Medulla oblongata (tissue), 1 donor: ENCODE measurements at regions not wholly inside any gene's neighbourhood (a gene's known extent, or its start where the extent isn't known, plus 50 kb on each side); places are given as distances from the start of the nearest gene placed in this dataset.

ENCODE experiments used
- DNase-seq: peaks from one replicate; pipeline ENCODE4 v3.0.0-alpha.2; 2015; ENCODE audit errors: extremely low spot score

DNA sequence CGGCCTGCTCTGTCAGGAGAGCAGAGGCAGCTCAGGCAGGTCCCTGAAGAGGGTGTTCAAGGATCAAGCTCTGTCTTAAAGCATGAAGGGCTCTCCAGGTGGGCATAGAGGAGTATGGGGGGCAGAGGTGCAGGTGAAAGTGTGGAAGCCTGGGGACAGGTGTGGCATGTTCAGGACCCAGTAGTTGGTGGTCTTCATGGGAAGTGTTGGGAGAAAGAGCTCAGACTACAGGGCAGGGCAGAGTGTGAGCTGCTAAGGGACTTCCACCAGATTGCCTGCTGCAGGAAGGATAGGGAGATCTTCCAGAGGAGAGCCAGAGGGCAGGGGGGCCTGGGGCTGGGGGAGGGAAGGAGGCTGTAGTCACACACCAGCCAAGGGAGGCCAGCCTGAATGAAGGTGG, 156.5 kb upstream of the GDF10 start:
- DNase-seq: no peak

DNA sequence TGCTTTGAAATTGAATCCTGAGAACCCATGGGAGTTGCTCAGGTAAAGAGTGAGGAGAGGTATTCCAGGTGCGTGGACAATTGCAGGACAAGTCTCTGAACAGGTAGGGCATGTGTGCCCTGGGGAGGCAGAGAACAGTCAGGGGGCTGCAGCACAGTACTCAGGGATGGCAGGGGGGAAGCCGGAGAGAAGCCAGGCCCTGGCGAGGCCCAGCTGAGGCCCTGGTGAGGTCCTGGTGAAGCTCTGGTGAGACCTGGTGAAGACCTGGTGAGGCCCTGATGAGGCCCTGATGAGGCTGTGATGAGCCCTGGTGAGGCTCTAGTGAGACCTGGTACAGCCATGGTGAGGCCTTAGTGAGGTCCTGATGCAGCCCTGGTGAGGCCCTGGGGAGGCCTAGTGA, 155.5 kb upstream of the GDF10 start:
- no peak for DNase-seq

DNA sequence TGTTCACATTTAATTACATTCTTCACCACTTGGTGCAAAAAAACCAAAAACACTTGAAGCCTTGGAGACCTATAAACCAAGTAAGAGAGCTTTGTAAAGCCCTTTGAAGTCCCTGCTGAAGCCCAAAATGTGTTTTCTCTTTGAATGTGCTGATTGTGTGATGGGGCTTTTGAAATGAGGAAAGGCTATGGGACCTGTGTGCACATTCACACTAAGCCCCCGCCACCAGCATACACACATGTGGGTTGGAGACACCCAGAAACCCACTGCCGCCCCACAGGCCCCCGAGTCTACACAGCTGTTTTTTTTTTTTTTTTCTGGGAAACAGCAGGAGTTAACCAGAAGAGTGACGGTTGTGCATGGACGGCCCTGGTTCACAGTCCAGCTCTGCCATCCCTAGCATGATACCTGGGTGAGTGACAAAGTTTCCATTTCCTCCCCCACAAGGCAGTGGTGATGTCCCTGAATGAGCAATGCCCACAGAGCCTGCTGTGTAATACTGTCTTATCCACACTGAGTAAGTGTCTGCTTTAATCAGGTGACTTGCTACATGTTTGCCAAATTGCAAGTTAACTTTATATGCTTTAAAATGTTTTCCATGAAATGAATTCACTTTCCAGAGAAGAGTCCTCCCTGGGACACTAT, 154.6 kb upstream of the GDF10 start:
- DNase-seq: no peak

DNA sequence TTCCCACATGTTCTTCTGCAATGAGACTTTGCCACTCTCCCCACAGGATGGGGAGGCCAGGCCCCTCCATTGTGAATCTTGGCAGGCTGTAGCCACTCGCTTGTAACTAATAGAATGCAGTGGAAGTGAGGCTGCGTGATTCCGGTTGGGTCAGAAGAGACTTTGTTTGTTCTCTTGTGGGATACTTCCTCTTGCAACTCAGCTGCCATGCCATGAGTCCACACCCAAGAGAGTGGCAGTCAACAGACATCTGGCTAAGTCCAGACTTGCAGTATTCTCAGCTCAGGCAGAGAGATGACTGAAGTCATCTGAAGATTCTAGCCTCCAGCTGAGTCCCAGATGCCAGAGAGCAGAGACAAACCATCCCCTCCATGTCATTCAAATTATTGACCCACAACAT, 153.4 kb upstream of the GDF10 start:
- no peak for DNase-seq

DNA sequence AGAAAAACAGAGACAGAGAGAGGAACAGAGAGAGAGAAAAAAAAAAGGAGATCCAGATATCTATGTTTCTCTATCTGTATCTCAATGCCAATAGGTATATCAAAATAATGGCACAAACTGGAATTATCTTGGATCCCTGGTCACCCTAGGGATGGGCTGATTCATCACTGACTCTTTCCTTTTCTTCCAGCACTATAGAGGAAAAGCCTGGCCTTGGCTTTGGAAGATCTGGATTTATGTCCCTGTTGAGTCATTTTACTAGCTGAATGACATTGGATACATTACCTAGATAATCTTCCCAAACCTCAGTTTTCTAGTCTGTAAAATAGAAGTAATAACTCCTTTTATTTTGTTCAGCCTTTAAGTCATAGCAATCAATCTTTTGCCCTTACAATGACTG, 152.8 kb upstream of the GDF10 start:
- DNase-seq: no peak

DNA sequence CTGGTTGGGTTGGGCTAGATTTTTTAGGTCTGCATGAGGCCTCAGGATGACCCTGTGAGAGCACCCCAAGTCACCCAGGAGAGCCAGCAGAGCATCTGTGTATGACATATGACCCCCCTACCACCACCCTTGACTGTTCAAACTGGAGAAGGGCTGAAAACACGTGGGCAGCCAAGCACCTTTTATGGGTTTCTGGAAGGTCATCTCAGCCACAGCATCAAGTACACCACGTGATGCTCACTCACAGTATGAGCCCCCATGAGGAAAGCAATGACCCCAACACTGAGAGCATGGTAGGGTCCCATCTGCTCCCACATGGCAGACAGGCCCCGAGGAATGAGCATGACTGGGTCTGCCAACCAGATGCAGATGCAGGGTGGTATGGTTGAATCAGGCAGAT, 149.4 kb upstream of the GDF10 start:
- DNase-seq: no peak

DNA sequence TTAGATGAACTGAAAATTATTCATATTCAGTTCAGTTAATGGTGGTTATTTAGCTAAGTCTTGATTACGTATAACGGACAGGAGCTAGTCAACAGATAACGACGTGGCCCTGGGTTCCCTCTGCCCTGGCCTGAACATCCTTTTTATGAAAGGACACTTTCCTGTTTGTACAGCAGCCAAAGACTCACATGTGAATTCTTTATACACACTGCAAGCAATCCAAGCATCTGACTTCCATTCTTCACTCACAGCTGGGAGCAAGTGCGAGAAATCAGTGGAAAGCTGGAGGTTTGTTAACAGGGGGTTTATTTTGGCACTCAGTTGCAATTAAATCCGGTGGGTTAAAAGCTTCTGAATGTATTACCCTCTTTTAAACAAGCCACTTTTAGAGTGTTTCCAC, 148.1 kb upstream of the GDF10 start:
- no peak for DNase-seq

DNA sequence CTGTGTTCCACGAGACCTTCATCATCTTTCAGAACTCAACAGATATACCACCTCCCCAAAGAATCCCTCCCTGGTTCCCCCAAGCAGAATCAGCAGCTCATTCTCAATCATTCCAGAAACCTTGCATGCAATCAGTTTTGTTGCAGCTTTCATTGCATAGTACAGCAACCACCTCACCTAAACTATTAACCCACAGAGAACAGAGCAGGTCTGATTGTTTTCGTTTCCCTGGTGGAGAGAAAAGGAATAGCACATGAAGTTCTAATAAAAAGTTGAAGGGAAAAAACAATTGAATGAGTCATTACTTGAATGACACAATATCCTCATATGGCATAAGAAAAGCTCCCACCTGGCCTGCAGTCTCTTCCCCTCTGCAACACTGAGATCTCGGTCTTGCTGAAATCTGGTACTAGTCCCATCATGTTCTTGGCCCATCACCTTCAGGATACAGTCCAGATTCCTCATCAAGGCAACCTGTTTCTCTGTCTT, 147.1 kb upstream of the GDF10 start:
- no peak for DNase-seq

DNA sequence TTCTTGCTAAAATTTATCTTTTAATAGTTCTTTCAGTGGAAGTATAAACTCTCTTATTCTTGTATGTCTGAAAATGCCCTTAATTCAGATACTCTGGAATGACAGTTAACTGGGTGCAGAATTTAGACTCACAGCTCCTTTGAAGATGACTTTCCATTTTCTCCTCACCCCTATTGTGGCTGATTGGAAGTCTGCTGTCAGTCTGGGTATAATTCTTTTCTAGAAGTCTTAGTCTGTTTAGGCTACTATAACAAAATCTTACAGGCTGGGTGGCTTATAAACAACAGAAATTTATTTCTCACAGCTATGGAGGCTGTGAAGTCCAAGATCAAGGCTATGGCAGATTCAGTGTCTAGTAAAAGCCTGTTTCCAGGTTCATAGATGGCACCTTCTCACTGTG, 145.2 kb upstream of the GDF10 start:
- DNase-seq: no peak

DNA sequence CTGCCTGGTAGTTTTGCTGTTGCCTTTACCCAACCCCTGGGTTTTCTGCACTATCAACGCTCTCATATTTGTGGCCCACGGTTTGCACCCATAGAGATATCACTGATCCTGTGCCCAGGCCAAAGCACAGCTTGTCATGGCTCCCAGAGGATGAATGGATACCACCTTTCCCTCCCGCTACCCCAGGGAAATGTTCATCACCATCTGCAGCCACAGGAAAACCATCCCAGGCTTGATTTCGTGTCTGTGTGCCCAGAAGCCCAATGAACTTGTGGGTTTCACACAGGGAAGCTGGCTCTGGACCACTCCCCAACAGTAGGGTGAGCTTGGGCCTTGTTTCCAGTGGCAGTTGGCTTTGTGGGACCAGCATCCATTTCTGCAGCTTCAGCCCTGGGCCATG, 143.1 kb upstream of the GDF10 start:
- no peak for DNase-seq

DNA sequence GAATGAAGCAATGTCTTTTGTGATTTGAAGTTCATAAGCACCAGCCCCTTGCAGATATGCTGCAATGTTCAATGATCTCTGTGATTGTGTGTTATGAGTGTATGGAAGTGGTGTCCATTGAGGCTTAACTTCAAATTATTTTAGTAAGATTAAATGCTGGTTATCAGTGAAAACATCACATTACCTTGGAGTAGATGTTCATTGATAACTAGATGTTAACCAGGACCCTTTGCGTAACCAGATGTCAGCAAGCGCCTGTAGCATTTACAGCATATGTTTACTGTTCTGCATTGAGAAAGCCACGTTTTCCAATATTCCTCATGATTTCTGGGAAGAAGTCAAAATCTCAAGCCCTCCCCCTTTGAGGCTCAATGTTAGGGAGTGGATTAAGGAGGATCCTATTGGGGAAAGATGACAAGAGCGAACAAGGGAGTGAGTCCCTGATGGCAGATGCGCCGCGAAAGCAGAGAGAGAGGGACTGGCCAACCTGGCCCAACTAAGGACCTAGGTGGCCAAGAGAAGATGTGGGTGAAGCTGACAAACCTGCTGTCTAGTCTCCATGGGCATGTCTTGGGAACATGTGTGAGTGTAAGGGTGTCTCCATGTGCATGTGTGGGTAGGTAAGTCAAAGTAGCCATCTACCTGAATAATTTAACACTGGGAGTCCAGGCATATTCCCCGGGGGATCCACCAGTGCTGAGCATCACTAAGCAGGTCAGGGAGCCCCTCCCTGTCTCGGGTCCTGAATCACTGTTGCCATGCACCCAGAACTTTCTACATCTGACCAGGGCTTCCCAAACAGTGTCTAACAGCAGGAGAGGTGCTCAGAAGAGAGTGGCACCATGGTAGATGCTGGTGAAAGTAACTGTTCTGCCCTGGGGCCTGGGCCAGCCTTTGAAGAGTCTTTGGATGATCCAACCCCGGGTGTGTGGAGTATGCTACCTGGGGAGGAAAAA, 141.6 kb upstream of the GDF10 start:
- DNase-seq: no peak

DNA sequence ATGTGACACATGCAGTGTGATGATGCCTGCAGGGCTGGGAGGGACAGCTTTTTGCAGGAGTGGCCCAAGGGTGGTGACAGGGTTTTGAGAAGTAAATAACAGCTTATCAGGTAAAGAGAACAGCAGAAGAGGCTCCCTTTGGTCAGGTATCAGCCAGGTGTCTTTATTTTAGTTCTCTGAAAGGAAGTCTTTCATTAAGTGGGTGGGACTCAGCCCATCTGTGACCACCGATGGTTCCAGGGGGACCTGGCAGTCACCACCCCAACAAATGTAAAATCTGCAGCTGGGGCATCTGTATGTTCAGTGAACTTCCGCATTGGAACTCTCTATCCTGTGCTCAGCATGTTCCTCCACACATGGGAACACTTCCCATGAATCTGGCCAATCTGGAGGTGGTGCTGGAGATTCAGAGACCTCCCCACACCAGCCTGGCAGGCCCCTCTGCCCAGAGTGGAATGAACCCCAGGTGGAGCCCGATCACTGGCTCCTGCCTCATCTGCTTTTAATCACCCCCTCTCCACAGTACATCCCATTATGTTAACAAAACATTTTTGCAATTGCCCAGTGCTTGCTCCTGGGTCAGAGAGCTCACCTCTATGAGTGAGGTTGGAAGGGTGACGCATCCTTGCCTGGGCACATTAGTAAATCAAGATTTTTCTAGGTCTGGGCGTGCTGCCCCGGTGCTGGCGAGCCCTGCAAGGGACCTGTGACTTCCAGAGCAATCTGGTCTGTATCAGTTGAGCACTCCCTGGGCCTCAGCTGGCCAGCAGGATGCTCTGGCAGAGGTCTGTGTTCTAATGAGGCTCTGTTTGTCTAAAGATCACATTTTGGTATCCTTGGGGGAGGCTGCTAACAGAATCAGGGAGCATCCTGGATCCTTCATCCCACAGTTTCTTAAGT, 140.4 kb upstream of the GDF10 start:
- DNase-seq: no peak

DNA sequence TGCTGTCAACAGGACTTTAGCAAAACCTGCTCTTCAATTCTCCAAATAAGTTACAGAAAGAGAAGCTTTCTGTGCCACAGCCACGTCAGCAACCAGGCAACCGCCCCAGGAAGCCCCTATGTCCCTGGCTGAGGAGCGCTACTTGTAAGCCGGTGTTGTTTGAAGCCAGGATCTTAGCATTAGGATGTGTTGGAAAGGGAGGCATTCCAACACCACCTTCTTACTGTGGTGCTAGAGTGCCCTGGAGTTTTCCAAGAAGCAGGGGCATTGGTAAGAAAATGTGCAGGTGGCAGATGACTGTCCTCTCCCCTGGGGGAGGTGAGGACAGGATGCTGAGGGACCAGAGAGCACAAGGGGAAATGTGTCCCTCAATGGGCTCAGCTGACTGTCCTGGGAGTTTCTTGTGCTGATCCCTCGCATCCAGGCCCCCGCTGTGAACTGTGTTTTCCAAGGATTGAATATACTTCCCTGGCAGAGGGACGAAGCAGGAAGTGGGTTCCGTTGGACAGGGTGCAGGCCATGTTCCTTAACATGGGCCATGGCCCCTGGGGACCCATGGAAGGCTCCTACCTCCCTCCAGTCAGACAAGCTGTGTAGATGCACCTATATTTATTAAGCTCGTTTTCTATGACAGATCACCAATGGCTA, 139.6 kb upstream of the GDF10 start:
- no peak for DNase-seq

DNA sequence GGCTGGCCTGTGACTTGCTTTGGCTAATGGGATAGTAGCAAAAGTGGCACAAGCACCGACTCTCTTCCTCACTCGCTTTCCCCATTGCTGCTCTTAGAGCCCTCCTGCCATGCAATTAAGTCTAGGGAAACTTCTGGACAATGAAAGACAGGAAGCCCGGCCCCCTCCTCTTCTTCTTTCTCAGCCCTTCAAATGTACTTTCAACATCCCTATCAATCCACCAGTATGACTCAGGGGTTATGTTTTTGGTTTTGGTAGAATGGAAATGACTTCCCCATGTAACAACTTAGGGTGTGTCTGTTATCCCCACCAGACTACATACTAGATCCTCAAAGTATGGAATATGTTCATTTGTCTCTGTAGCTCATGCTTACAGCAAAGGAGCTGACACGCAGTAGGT, 139.0 kb upstream of the GDF10 start:
- DNase-seq: no peak

DNA sequence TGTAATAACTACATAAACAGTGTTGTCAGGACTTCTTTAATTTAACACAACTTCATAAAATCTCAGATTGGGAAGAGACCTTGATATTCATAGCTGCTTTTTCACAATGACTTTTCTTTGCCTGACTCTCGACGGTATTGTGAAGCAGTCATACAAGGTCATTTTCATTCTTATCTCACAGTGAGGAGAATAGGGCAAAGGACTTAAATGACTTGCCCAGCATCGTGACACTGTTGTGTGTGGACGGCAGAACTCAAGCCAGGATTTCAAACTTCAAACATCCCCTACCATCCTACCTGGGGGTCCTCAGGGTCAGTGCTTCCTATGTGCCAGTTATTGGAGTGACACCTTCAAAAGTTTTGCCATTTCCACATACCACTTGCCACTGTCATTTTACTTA, 138.5 kb upstream of the GDF10 start:
- no peak for DNase-seq

DNA sequence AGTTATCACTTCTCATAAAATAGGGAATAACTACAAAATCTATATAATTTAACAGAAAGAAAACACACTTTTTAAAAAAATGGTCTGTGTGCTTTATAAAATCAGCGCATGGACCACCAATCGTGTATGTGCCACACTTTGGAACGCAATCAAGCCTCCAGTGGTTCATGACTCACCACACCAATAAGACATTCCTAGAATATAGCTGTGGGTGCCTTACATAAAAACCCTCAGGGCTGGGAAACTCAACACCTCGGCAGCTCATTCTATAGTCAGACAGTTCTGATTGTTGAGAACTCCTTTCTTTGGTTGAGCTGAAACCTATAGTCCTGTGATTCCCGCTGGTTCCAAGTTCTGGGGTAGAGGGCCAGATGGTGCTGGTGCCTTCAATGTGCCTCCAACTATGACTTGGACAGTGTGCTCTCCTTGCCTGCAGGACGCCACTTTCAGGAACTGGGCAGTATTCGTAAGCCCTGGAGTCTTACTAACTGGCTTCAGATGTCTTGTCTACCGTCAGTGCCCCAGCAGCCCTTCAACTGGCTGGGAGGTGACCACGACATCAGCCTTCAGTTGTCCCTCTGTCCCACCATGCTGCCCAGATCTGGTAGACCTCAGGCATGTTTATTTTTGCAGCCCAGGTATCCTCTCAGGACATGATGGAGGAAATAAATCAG, 135.7 kb upstream of the GDF10 start:
- DNase-seq: no peak

DNA sequence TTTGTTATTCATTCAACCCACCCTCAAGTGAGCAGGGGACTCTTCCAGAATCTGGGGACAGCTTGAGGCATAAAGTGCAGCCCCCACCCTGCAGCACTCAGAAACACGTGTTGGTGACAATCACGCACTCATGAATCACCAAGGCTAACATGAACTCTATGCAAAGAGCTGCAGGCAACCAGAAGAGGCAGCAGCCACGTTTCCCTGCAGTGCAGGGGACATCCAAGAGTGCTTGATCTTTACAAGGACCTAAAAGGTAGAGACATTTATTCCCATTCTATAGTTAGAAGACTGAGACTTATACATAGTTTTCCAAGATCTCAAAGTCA, 135.2 kb upstream of the GDF10 start:
- no peak for DNase-seq

DNA sequence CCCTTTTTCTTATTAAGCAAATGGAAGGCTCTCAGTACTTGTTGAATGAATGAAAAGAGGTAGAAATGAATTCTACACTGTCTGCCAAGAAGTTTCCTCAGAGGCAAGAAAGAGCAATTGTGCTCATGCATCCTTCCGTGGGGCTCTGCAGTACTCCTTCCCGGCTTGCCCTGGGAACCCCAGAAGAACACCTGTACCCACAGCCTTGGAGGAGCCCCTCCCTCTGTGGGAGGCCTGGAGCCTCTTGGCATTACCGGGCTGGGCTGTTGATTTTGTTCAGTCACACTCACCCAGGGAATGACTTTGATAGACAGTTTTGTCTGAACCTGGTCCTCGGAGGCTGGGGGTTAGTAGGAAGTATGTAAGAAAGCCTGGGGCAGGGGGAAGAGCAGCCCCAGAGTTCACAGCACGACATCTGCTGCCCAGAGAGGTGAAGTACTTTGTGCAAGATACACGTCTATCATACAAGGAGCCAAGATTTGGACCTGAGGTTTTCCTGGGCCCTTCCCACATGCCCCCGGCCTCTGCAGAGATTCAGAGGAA, 134.8 kb upstream of the GDF10 start:
- DNase-seq: peak; percentile 12

DNA sequence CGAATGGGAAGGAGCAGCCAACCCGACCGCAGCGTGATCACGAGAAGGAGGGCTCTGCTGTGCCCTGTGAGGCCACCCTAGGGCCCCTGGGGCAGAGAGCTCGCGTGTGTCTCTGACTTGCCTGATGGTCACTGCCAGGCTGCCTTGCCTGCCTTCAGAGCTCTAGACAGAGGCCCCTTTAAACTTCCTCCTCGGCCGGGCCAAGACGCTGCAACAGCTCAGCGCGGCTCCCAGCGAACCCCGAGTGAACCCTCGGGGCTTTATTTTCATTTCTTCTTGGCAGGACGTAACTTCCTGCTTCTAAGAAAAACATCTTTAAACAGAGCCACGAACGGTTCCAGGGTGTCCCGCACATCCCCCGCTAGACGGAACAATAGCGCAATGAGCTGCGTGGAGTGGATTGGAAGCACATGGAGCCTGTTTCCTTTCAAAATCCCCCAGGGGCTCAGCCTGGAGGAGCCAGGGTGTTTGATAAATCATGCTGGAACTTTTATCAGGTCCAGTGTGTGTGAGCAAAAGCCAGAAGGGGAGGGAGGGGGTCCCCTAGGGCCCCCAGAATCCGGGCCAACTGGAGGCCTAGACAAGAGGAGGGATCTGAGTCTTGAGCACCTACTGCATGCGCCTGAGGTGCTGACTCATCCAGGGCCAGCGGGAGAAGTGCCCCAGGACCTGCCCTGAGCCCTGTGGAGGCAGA, 134.1 kb upstream of the GDF10 start:
- DNase-seq: peak; percentile 81

DNA sequence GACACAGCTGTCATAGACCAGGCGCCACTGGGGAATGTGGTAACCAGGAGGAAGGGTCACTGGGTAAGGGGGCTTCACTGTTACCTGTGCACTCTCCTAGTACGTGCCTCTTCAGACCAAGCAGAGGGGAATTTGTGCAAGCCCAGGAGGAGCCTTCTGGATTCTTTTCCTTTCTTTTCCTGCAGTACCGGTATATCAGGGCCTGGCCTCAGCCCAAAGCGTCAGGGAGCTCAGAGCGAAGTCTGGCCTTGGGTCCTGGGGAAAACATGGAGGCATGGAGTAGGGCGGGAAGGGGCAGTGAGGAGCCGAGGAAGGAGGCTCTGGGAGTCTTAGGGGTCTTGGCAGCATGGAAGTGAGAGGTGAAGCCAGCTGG, 133.6 kb upstream of the GDF10 start:
- DNase-seq: no peak
